ENCODE measurements at regions not wholly inside any gene's neighbourhood (a gene's known extent, or its start where the extent isn't known, plus 50 kb on each side); places are given as distances from the start of the nearest gene placed in this dataset.
"Not testable (repeated sequence)": the region's sequence is repeated elsewhere in the genome, so short reads cannot be mapped to it uniquely, and the experiment has no call there.

DNA sequence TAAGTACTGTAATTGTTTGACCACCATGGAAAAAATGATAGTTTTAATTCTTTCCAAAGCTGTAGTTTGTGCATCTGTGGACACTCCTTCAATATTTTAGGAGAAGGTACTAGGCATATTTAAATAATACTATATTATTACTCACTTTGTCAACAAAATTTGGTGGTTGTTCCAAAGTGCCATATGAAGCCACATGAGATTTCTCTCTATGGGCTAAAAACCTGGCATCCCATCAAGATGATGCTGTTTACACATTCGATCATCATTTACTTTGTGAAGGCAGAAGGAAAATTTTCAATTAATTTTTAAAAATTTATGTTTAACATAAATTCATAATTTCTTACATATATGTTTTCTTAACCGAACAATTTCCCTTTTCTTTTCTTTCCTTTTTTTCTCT lies 502.6 kb upstream of the JAG1 start:
- intact Hi-C loops (cut with micrococcal nuclease; ENCODE audit: unreplicated experiment): loop anchor here (10.0 kb wide), 1 partner anchor 312 kb away; no protein-coding TSS in a partner anchor
- CTCF ChIA-PET: no interaction called here

DNA sequence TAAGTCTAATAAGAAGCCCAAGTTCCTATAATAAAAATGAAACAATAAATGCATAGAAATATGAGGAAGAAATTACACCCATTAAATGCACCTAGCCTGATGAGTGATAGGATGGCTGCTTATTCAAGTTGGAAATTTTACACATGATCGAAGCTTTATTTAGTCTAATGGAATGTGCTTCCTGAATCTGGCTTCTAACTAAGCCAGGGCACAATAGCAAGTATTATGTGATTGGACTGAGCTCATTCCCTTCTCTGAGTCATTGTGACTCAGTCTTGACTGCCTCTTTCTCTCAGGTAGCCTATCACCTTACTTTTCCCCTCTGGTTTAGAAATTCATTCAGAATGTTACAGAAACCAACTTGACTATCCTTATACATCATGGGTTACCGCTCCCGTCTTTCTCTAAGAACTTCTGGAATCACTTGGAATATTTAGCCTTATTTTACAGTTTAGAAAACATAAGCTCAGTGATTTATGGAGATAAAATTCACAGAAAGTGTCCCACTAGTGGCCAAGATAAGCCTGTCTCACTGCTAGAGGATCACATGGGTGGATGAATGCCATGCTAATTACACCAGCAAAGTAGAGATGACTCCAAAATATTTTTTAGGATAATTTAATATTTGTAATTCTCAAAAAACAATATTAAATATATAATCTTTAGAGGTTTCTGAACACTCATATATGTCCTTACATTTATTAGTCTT lies 505.3 kb upstream of the JAG1 start:
- Mint-ChIP-seq H3K36me3 (ENCODE audit: insufficient read depth, unreplicated experiment) (no peaks in the 10 kb centered on the region), H3K27me3 (ENCODE audit: unreplicated experiment) (no peaks in the 10 kb centered on the region), H3K4me1 (ENCODE audit: low read depth, unreplicated experiment) (peaks cover 17% of the 10 kb centered on the region), H3K9me3 (ENCODE audit: low read depth, unreplicated experiment) (peaks cover 2% of the 10 kb centered on the region), H3K27ac (ENCODE audit: unreplicated experiment) (peak overlapping the region; percentile 93), H3K4me3 (ENCODE audit: low read depth, unreplicated experiment) (peak overlapping the region; percentile 13)
- no TSS peak for BruUV-seq (replicated peaks)
- no peak for TF ChIP-seq CTCF (IDR thresholded peaks at IDR 0.05; ENCODE audit: unreplicated experiment)
- CTCF ChIA-PET: interaction anchor here (0.7 to 2.0 kb wide), 8 partner anchors 15 to 508 kb away, joined by 3 to 8 read pairs (median 3); no protein-coding TSS in a partner anchor
- intact Hi-C loops (cut with micrococcal nuclease; ENCODE audit: unreplicated experiment): loop anchor here (2.0 to 10.0 kb wide), 2 partner anchors 28 to 314 kb away; no protein-coding TSS in a partner anchor
- peak; percentile 38 for DNase-seq

More for the DNA sequence above, 502.6 kb upstream of the JAG1 start:
- no peaks in the 10 kb centered on the region for H3K27me3 Mint-ChIP-seq (ENCODE audit: unreplicated experiment)
- no peak for TF ChIP-seq CTCF (IDR thresholded peaks at IDR 0.05; ENCODE audit: unreplicated experiment)
- no peaks in the 10 kb centered on the region for H3K36me3 Mint-ChIP-seq (ENCODE audit: insufficient read depth, unreplicated experiment)
- H3K27ac Mint-ChIP-seq (ENCODE audit: unreplicated experiment): no peak overlapping the region
- H3K4me1 Mint-ChIP-seq (ENCODE audit: low read depth, unreplicated experiment): peaks cover 17% of the 10 kb centered on the region
- H3K9me3 Mint-ChIP-seq (ENCODE audit: low read depth, unreplicated experiment): peaks cover 2% of the 10 kb centered on the region
- no TSS peak for BruUV-seq (replicated peaks)
- no peak overlapping the region for H3K4me3 Mint-ChIP-seq (ENCODE audit: low read depth, unreplicated experiment)
- no peak for DNase-seq

- no peaks in the 10 kb centered on the region for H3K36me3 Mint-ChIP-seq (ENCODE audit: insufficient read depth, unreplicated experiment)
- peaks cover 7% of the 10 kb centered on the region for H3K9me3 Mint-ChIP-seq (ENCODE audit: low read depth, unreplicated experiment)
Measured at GRCh38 chr20:11180186-11180585, 506.4 kb upstream of the JAG1 start.

GRCh38 chr20:11181129-11181528 lies 507.3 kb upstream of the JAG1 start:
- H3K9me3 Mint-ChIP-seq (ENCODE audit: low read depth, unreplicated experiment); H3K4me1 Mint-ChIP-seq (ENCODE audit: low read depth, unreplicated experiment); H3K27me3 Mint-ChIP-seq (ENCODE audit: unreplicated experiment); H3K4me3 Mint-ChIP-seq (ENCODE audit: low read depth, unreplicated experiment); CTCF ChIA-PET; intact Hi-C loops (cut with micrococcal nuclease; ENCODE audit: unreplicated experiment); H3K27ac Mint-ChIP-seq (ENCODE audit: unreplicated experiment); DNase-seq; H3K36me3 Mint-ChIP-seq (ENCODE audit: insufficient read depth, unreplicated experiment); BruUV-seq (replicated peaks): not testable (repeated sequence)

More at GRCh38 chr20:11180186-11180585, 506.4 kb upstream of the JAG1 start:
- TF ChIP-seq CTCF (IDR thresholded peaks at IDR 0.05; ENCODE audit: unreplicated experiment): no peak
- Mint-ChIP-seq H3K4me1 (ENCODE audit: low read depth, unreplicated experiment) (peaks cover 15% of the 10 kb centered on the region), H3K27me3 (ENCODE audit: unreplicated experiment) (no peaks in the 10 kb centered on the region), H3K27ac (ENCODE audit: unreplicated experiment) (peak overlapping the region; percentile 93), H3K4me3 (ENCODE audit: low read depth, unreplicated experiment) (no peak overlapping the region)
- no TSS peak for BruUV-seq (replicated peaks)
- intact Hi-C loops (cut with micrococcal nuclease; ENCODE audit: unreplicated experiment): no loop called here
- no peak for DNase-seq
- CTCF ChIA-PET: no interaction called here

GRCh38 chr20:11181966-11182365 lies 508.2 kb upstream of the JAG1 start:
- Mint-ChIP-seq H3K9me3 (ENCODE audit: low read depth, unreplicated experiment) (peaks cover 5% of the 10 kb centered on the region), H3K36me3 (ENCODE audit: insufficient read depth, unreplicated experiment) (no peaks in the 10 kb centered on the region), H3K4me3 (ENCODE audit: low read depth, unreplicated experiment) (no peak overlapping the region), H3K4me1 (ENCODE audit: low read depth, unreplicated experiment) (peaks cover 10% of the 10 kb centered on the region), H3K27ac (ENCODE audit: unreplicated experiment) (no peak overlapping the region), H3K27me3 (ENCODE audit: unreplicated experiment) (no peaks in the 10 kb centered on the region)
- intact Hi-C loops (cut with micrococcal nuclease; ENCODE audit: unreplicated experiment): no loop called here
- no TSS peak for BruUV-seq (replicated peaks)
- no peak for DNase-seq
- no peak for TF ChIP-seq CTCF (IDR thresholded peaks at IDR 0.05; ENCODE audit: unreplicated experiment)
- CTCF ChIA-PET: no interaction called here

Data from Calu3 (cell line).